ENCODE measurements at regions not wholly inside any gene's neighbourhood (a gene's known extent, or its start where the extent isn't known, plus 50 kb on each side); places are given as distances from the start of the nearest gene placed in this dataset.

DNA sequence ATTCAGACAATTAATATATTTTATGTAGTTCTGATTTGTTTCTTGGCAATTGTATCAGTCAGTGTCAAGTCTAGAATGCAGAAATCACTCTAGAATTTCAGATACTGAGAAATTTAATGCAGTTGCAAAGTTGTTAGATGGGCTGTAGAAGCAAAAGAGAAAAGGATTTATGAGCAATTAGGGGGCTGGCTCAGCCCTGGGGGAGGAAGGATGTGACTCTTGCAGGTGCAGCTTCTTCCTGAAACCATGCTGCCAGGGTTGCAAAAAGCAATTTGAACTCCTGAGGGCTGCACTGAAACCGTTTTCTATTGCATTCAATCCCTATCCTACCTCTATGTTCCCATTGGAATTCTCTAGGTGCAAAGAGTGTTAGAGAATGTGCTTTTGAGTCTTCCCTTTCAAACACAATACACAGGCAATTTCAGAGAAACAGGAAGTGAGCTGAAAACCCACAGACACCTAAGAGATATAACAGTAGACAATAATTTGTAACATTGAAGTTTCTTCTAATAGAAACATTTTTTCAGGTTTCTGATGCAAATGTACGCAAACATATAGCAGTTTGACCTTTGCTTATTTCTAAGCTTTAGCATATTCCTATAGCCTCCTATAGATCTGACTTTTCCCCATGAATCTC, 814.7 kb upstream of the ATXN8OS start:
- DNase-seq (ENCODE audit: low read depth) = no peak
- TF ChIP-seq, protein P1, sequence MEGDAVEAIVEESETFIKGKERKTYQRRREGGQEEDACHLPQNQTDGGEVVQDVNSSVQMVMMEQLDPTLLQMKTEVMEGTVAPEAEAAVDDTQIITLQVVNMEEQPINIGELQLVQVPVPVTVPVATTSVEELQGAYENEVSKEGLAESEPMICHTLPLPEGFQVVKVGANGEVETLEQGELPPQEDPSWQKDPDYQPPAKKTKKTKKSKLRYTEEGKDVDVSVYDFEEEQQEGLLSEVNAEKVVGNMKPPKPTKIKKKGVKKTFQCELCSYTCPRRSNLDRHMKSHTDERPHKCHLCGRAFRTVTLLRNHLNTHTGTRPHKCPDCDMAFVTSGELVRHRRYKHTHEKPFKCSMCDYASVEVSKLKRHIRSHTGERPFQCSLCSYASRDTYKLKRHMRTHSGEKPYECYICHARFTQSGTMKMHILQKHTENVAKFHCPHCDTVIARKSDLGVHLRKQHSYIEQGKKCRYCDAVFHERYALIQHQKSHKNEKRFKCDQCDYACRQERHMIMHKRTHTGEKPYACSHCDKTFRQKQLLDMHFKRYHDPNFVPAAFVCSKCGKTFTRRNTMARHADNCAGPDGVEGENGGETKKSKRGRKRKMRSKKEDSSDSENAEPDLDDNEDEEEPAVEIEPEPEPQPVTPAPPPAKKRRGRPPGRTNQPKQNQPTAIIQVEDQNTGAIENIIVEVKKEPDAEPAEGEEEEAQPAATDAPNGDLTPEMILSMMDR (IDR thresholded peaks at IDR 0.05; ENCODE audit: low read depth, low read length, missing control alignments) = no peak
- H3K4me3 ChIP-seq (ENCODE audit: low read depth, low read length) = no peak overlapping the region

DNA sequence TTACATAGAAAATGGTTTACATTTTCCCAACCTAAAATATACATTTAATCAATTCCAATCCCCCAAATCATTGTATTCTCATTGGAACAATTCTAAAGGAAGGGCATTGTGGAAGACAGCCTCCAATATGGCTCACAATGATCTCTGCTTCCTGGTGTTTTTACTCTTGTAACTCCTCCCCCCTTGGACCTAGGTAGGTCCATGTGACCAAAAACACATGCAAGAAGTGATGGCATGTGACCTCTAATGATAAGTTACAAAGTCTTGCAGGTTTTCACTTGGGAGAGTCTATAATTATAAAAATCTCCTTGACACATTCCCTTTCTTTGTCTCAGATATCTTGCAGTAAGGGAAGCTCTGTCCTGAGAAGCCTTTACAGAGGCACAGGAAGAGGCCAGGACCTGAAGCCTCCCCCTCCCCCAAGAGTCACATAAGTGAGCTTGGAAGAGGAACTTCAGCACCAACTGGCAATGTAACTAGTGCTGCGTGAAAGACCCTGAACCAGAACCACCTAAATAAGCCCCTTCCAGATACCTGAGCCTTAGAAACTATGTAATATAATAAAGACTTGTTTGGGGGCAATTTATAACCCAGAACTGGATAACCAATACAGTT, 816.2 kb upstream of the ATXN8OS start:
- no peak for DNase-seq (ENCODE audit: low read depth)
- TF ChIP-seq, protein P1 (IDR thresholded peaks at IDR 0.05; ENCODE audit: low read depth, low read length, missing control alignments) = no peak
- no peak overlapping the region for H3K4me3 ChIP-seq (ENCODE audit: low read depth, low read length)

DNA sequence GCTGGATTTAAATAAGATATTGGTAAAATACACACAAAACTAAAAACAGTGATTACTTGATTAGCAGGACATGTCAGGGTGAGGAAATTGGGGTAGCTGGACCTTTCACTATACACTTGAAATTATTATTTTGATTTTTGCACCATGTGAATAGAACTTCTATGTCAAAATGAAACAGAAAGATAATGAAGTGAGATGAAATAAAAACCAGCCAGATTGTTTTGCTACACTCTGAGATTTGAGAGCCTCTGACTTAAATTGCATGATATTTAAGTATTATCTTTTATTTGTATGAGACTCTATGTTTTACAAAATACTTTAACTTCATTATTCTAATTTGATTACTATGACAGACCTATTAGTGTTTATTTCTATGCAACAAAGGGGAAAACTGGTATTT, 819.6 kb upstream of the ATXN8OS start:
- no peak for DNase-seq (ENCODE audit: low read depth)
- TF ChIP-seq, protein P1 (IDR thresholded peaks at IDR 0.05; ENCODE audit: low read depth, low read length, missing control alignments) = no peak
- no peak overlapping the region for H3K4me3 ChIP-seq (ENCODE audit: low read depth, low read length)

DNA sequence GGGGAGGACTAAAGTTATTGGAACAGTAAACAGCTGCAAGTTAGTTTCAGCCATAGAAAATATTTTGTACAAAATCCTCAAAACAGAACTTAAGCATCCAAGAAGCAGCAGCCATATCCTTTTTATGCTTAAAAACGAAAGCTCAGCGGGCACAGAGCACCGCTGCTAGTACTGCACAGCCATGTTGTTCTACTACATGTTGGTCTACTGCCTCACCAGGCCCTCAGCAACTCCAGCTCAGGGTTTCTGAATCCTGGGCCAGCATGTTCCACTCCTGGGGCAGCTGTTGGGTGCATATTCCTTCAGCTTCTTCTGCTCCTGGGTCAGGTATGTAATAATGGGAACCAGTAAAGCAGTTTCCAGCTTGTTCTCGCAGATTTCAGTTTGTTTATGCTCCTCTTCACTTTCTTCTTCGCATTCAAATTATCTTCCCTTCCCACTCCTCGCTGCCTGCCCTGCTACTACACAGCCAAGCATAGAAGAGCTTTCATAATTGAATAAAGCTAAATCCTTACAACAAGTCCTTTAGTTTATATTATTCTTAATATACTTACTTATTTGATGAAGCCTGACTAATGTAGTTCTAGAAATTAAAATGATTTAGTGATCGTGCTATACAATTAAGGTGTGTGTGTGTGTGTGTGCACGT, 820.5 kb upstream of the ATXN8OS start:
- no peak for DNase-seq (ENCODE audit: low read depth)
- TF ChIP-seq, protein P1 (IDR thresholded peaks at IDR 0.05; ENCODE audit: low read depth, low read length, missing control alignments) = no peak

DNA sequence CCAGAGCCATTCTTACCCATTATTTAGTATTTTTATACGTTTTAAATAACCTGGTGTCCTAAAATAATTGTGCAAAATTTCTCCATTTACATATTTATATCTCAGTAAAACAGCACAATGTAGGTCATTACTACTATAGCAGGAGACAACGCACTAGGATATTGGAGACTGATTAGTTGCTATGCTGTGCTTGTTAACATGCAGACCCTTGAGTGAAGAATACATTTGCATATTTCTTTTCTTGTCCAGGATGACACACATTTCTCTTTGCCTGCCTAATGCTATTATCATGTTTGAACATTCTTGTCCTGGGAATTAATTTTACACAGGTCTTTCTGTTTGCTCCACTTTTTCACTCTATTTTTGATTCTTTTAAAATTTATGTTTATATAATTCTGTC, 823.8 kb upstream of the ATXN8OS start:
- no peak for DNase-seq (ENCODE audit: low read depth)
- no peak overlapping the region for H3K4me3 ChIP-seq (ENCODE audit: low read depth, low read length)
- TF ChIP-seq, protein P1 (IDR thresholded peaks at IDR 0.05; ENCODE audit: low read depth, low read length, missing control alignments) = no peak

More for the DNA sequence above, 820.5 kb upstream of the ATXN8OS start:
- no peak overlapping the region for H3K4me3 ChIP-seq (ENCODE audit: low read depth, low read length)

DNA sequence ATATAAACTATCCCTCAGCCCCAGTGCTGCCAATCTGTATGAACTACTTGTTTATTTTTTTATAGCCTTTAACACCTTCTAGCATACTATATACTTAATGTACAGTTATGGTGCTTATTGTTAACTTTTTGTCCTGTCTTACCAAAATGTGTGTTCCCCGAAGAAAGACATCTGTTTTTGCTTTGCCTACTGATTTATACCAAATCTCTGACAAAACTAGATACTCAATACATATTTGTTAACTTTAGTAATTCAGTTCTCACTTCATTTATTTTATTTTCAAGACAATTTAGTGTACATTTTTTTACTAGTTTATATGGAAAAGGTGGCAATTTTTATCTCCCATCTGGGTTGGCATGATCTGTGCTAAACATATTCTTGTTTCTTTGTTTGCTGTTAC, 824.3 kb upstream of the ATXN8OS start:
- no peak overlapping the region for H3K4me3 ChIP-seq (ENCODE audit: low read depth, low read length)
- DNase-seq (ENCODE audit: low read depth) = no peak
- TF ChIP-seq, protein P1 (IDR thresholded peaks at IDR 0.05; ENCODE audit: low read depth, low read length, missing control alignments) = no peak

All from GM12864 (cell line).